Left renal pelvis (tissue), 4 donors: ENCODE measurements at regions not wholly inside any gene's neighbourhood (a gene's known extent, or its start where the extent isn't known, plus 50 kb on each side); places are given as distances from the start of the nearest gene placed in this dataset.

ENCODE experiments used
- DNase-seq, 4 donors: peaks; one replicate each; pipeline ENCODE4 v3.0.0-alpha.2; 2013; ENCODE audit warnings: low read depth in 4 of 4, low spot score in 3 of 4

GRCh38 chr2:234732404-234733092 lies 219.3 kb upstream of the SH3BP4 start:
- no peak for DNase-seq

DNA sequence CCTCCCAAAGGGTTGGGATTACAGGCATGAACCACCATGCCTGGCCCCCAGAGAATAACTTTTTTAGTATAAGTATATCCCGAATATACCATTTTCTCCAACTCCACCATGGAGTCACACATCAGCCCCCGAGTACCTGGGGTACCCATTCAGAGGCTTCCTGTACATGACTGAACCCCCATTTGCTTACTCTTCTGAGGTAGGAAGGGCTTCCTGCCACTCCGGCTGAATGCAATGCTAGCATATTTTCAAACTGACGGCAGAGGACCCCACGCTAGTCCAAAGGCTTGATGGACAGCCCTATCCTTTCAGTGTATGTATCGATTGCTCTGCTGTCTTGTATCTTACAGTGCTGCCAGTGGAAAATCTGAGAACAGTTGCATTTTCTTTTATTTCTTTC lies 220.6 kb upstream of the SH3BP4 start:
- no peak for DNase-seq

- DNase-seq: no peak
Measured at GRCh38 chr2:234730066-234730640, 221.7 kb upstream of the SH3BP4 start.

DNA sequence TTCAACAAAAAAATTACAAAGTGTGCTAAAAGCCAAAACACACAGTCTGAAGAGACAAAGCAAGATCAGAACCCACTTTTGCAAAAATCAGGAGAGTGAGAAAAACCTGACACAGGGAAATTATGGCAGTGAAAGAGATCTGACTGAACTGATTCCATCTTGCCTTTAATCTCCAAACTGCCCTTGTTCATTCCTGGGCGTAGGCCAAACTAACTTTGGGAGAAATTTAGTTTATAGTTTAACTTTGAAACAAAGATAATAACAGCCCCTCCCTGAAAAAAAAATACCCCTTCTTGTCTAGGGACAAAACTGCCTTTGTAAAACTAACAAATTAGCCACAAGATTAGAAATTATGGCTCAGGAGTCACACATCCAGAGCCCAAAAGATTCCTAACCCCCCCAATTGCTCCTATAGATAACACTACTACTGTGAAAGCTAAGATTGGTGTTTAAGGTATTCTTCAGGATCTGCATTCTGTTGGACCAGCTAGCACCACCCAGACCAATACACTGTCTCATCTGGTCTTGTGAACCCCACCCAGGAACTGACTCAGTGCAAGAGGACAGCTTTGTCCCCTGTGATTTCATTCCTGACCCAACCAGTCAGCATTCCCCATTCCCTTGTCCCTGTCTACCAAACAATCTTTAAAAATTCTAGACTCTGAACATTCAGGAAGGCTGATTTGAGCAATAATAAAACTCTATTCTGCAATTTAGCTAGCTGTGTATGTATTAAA lies 226.1 kb upstream of the SH3BP4 start:
- no peak for DNase-seq

GRCh38 chr2:234724850-234725249 lies 227.0 kb upstream of the SH3BP4 start:
- DNase-seq: no peak

DNA sequence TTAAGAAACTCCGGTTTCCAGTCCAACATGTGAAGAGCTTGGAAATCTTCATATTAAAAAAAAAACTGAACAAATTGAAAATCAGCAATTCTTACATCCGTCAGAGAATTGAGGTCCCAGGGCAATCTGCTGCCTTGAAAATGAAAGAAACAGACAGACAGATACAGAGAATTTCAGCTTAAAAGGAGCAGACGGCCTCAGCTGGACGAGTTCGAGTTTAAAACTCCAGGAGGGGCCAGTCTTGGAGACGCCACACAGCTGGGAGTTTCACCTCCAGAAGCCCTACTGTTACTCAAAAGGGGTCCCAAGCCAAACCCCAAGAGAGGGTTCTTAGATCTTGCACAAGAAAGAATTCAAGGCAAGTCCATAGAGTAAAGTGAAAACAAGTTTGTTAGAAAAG lies 226.5 kb upstream of the ARL4C start:
- no peak for DNase-seq

GRCh38 chr2:234722176-234722575 lies 225.3 kb upstream of the ARL4C start:
- no peak for DNase-seq

GRCh38 chr2:234719116-234719716 lies 222.3 kb upstream of the ARL4C start:
- DNase-seq: no peak

- DNase-seq: no peak
Measured at GRCh38 chr2:234716271-234716670, 219.4 kb upstream of the ARL4C start.

DNA sequence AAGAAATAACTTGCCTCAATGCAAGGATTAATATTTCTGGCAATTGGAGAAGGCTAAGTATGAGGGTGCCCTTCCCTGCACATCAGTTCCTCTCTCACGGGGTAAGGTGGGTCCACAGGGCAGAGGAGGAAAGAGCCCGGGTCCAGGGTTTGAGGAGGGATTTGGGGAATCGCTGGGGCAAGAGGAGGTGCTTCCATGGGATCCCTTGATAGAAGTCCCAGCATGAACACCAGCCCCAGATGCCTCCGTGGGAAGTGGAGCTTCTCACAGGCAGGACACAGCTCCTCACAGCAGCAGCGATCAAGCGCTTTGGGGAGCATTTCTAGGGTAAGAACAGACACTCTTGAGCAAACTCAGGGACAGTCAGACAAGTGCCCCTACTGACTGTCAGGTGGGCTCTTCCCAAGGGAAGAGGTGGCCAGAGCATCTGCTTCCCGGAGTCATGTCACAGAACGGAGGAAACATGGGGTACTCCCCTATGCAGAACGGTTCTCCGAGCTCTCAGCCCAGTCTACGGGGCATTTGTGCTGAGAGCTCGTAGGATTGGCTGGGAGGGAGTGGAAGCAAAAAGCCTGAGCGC lies 218.9 kb upstream of the ARL4C start:
- DNase-seq: no peak

DNA sequence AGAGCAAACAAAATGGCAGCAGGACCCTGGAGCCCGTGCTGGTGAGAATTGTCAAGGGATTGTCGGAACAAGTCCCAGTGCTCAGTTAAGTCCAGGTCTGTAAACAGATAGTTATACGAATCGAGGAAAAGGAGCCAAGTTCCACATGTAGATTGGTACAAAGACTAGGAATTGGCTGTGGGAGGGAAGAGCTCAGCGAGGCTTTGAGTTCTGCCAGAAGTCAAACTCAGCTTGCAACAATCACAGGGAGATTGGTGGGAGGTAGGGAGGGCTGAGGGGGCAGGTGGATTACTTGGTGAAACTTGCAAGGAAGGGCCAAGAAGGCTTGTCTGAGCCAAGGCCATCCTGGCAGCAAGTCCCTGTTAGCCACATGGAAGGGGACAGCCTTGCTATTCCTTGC lies 217.8 kb upstream of the ARL4C start:
- no peak for DNase-seq

GRCh38 chr2:234712421-234712935 lies 215.6 kb upstream of the ARL4C start:
- DNase-seq: no peak

- no peak for DNase-seq
Measured at GRCh38 chr2:234711308-234711707, 214.4 kb upstream of the ARL4C start.

- no peak for DNase-seq
Measured at GRCh38 chr2:234710587-234710986, 213.7 kb upstream of the ARL4C start.

- no peak for DNase-seq
Measured at GRCh38 chr2:234710066-234710465, 213.2 kb upstream of the ARL4C start.

DNA sequence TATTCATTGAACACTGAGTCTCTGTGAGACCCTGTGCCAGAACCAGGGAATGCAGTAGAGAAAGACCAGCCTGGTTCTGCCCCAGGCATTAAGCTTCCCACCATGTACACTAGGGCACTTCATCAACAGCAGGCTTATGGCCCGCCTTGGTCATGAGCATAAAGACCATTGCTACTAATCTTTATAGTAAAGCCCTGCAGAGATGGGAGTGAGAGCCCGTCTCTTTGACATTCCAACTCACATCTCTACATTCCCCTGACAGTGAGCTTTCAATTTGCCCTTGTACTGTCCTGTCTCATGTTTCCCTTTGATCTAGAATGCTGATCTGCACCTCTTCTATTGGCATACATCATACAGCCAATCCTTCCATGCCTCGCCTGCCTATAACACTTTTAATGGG lies 211.8 kb upstream of the ARL4C start:
- DNase-seq: no peak

DNA sequence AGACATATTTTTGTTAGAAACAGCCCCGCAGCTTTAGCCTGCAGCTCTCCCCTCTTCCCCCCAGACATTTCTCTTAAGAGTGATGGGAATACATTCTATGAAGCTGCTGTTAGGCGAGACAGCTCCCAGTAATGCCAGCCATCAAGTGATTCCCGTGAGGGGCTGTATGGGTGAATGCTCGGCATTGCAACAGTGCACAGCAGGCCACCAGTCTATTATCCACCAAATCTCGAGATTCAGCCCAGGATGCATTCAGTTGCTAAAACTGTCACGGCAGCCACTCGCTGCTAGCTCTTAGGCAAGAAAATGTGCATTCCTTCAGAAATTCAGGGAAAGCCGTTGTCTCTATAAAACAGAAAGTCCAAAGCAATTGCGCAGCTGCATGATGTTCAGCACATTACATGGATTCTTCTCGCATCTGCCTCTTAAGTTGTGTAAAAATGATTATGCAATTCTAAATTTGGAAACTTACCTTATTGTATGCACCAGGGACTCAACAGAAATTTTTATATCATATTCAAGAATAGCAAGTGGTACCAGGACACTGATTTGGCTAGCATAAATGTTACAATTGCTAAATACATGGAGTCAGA lies 211.3 kb upstream of the ARL4C start:
- no peak for DNase-seq

DNA sequence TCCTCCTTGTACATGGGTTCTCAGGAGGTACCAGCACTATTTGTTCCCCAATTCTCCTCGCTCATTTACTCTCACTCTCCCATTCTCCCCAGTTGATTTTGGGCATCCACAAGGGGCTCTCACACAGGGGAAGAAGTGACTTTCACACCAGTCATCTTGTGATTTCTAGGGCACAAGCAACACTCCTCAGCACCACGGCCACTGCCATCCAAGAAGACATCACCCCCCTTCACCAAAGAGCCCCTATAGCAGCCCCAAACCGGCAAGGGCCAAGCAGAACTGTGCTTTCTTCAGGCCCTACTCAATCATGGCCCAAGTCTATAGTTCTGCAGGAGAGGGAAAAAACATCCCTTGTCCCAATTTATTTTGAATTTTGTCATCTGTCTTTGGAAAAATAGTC lies 209.2 kb upstream of the ARL4C start:
- DNase-seq: no peak

DNA sequence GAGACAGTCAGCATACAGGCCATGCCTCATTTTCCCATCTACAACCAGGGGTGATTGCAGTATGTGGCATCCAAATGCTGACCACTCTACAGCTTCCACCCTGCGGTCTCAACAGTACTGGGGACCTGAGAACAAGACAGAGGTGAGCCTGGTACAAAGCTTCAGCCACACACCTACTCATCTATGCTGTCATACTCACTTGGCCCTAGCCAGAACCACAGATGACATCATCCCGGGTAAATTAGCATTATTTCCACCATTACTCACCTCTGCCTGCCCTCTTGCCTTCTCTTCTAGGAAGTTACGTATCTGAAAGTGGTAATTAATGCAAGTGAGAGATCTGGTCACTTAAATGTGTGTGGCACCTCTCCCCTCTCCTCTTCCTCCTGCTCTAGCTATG lies 208.2 kb upstream of the ARL4C start:
- DNase-seq: no peak

- no peak for DNase-seq
Measured at GRCh38 chr2:234703258-234703657, 206.4 kb upstream of the ARL4C start.

DNA sequence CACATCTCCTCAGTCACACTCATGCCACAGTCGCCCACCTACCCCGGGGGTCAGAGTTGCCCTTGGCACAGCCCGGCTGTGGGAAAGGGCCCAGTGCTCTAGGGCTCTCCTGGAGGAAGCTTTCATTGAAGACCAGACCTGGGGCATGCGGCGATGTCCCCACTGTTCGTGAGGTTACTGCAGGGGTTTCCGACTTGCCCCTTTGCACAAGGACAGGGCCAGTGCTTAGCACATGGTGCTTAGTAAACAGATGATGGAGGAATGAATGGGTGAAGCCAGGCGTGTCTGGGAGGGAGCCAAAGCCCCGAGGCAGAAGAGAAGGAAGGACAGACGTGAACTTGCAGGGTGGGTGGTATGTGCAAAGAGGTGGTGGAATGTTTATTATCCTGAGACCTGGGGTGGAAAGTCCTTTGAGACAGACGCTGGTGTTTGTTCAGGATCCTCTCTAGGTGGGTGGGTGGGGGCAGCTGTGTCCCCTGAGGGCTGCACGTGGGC lies 205.9 kb upstream of the ARL4C start:
- no peak for DNase-seq
